ENCODE measurements at regions not wholly inside any gene's neighbourhood (a gene's known extent, or its start where the extent isn't known, plus 50 kb on each side); places are given as distances from the start of the nearest gene placed in this dataset.
"Not testable (repeated sequence)": the region's sequence is repeated elsewhere in the genome, so short reads cannot be mapped to it uniquely, and the experiment has no call there.

- Histone ChIP-seq H3K36me3 (ENCODE audit: control insufficient read depth, insufficient read depth, low read length) (no peaks in the 10 kb centered on the region), H3K9ac (ENCODE audit: low read length) (no peak overlapping the region), H3K27ac (ENCODE audit: low read depth, low read length) (no peak overlapping the region), H3K4me1 (ENCODE audit: control insufficient read depth, insufficient read depth, low read length) (no peaks in the 10 kb centered on the region), H3K27me3 (ENCODE audit: control insufficient read depth, insufficient read depth, low read length) (no peaks in the 10 kb centered on the region), H3K4me3 (ENCODE audit: low read length) (no peak overlapping the region)
Observed at GRCh38 chr14:59013672-59014298, 174.7 kb upstream of the DAAM1 start.

GRCh38 chr14:59015482-59015881 lies 173.0 kb upstream of the DAAM1 start:
- no peak overlapping the region for H3K9ac ChIP-seq (ENCODE audit: low read length)
- no peak overlapping the region for H3K27ac ChIP-seq (ENCODE audit: low read depth, low read length)
- H3K4me3 ChIP-seq (ENCODE audit: low read length) = no peak overlapping the region
- H3K36me3 ChIP-seq (ENCODE audit: control insufficient read depth, insufficient read depth, low read length) = no peaks in the 10 kb centered on the region
- H3K27me3 ChIP-seq (ENCODE audit: control insufficient read depth, insufficient read depth, low read length) = no peaks in the 10 kb centered on the region
- no peaks in the 10 kb centered on the region for H3K4me1 ChIP-seq (ENCODE audit: control insufficient read depth, insufficient read depth, low read length)

- H3K27me3 ChIP-seq (ENCODE audit: control insufficient read depth, insufficient read depth, low read length) = no peaks in the 10 kb centered on the region
- no peak overlapping the region for H3K4me3 ChIP-seq (ENCODE audit: low read length)
- no peaks in the 10 kb centered on the region for H3K36me3 ChIP-seq (ENCODE audit: control insufficient read depth, insufficient read depth, low read length)
- H3K27ac ChIP-seq (ENCODE audit: low read depth, low read length) = no peak overlapping the region
- no peak overlapping the region for H3K9ac ChIP-seq (ENCODE audit: low read length)
- no peaks in the 10 kb centered on the region for H3K4me1 ChIP-seq (ENCODE audit: control insufficient read depth, insufficient read depth, low read length)
Observed at GRCh38 chr14:59017285-59017965, 171.0 kb upstream of the DAAM1 start.

GRCh38 chr14:59018460-59018859 lies 170.0 kb upstream of the DAAM1 start:
- Histone ChIP-seq H3K9ac (ENCODE audit: low read length) (no peak overlapping the region), H3K27me3 (ENCODE audit: control insufficient read depth, insufficient read depth, low read length) (no peaks in the 10 kb centered on the region), H3K4me1 (ENCODE audit: control insufficient read depth, insufficient read depth, low read length) (no peaks in the 10 kb centered on the region), H3K36me3 (ENCODE audit: control insufficient read depth, insufficient read depth, low read length) (no peaks in the 10 kb centered on the region), H3K4me3 (ENCODE audit: low read length) (no peak overlapping the region), H3K27ac (ENCODE audit: low read depth, low read length) (no peak overlapping the region)

- no peak overlapping the region for H3K4me3 ChIP-seq (ENCODE audit: low read length)
- H3K27ac ChIP-seq (ENCODE audit: low read depth, low read length) = no peak overlapping the region
- H3K4me1 ChIP-seq (ENCODE audit: control insufficient read depth, insufficient read depth, low read length) = no peaks in the 10 kb centered on the region
- H3K36me3 ChIP-seq (ENCODE audit: control insufficient read depth, insufficient read depth, low read length) = no peaks in the 10 kb centered on the region
- H3K27me3 ChIP-seq (ENCODE audit: control insufficient read depth, insufficient read depth, low read length) = no peaks in the 10 kb centered on the region
- H3K9ac ChIP-seq (ENCODE audit: low read length) = no peak overlapping the region
Observed at GRCh38 chr14:59018978-59019377, 169.5 kb upstream of the DAAM1 start.

GRCh38 chr14:59020382-59020781 lies 168.1 kb upstream of the DAAM1 start:
- Histone ChIP-seq H3K4me3 (ENCODE audit: low read length) (no peak overlapping the region), H3K27ac (ENCODE audit: low read depth, low read length) (no peak overlapping the region), H3K27me3 (ENCODE audit: control insufficient read depth, insufficient read depth, low read length) (no peaks in the 10 kb centered on the region), H3K36me3 (ENCODE audit: control insufficient read depth, insufficient read depth, low read length) (no peaks in the 10 kb centered on the region), H3K9ac (ENCODE audit: low read length) (no peak overlapping the region), H3K4me1 (ENCODE audit: control insufficient read depth, insufficient read depth, low read length) (no peaks in the 10 kb centered on the region)

GRCh38 chr14:59022144-59022543 lies 166.3 kb upstream of the DAAM1 start:
- H3K4me3 ChIP-seq (ENCODE audit: low read length) = no peak overlapping the region
- H3K4me1 ChIP-seq (ENCODE audit: control insufficient read depth, insufficient read depth, low read length) = no peaks in the 10 kb centered on the region
- no peak overlapping the region for H3K9ac ChIP-seq (ENCODE audit: low read length)
- no peaks in the 10 kb centered on the region for H3K36me3 ChIP-seq (ENCODE audit: control insufficient read depth, insufficient read depth, low read length)
- no peaks in the 10 kb centered on the region for H3K27me3 ChIP-seq (ENCODE audit: control insufficient read depth, insufficient read depth, low read length)
- H3K27ac ChIP-seq (ENCODE audit: low read depth, low read length) = no peak overlapping the region

GRCh38 chr14:59026081-59026480 lies 162.4 kb upstream of the DAAM1 start:
- Histone ChIP-seq H3K36me3 (ENCODE audit: control insufficient read depth, insufficient read depth, low read length) (no peaks in the 10 kb centered on the region), H3K27me3 (ENCODE audit: control insufficient read depth, insufficient read depth, low read length) (no peaks in the 10 kb centered on the region), H3K4me3 (ENCODE audit: low read length) (no peak overlapping the region), H3K4me1 (ENCODE audit: control insufficient read depth, insufficient read depth, low read length) (peaks cover 4% of the 10 kb centered on the region), H3K27ac (ENCODE audit: low read depth, low read length) (no peak overlapping the region), H3K9ac (ENCODE audit: low read length) (no peak overlapping the region)

GRCh38 chr14:59026640-59027039 lies 161.8 kb upstream of the DAAM1 start:
- not testable (repeated sequence) for H3K4me1 ChIP-seq (ENCODE audit: control insufficient read depth, insufficient read depth, low read length); H3K4me3 ChIP-seq (ENCODE audit: low read length); H3K27ac ChIP-seq (ENCODE audit: low read depth, low read length); H3K27me3 ChIP-seq (ENCODE audit: control insufficient read depth, insufficient read depth, low read length); H3K36me3 ChIP-seq (ENCODE audit: control insufficient read depth, insufficient read depth, low read length); H3K9ac ChIP-seq (ENCODE audit: low read length)

- H3K9ac ChIP-seq (ENCODE audit: low read length) = no peak overlapping the region
- H3K27ac ChIP-seq (ENCODE audit: low read depth, low read length) = no peak overlapping the region
- H3K4me1 ChIP-seq (ENCODE audit: control insufficient read depth, insufficient read depth, low read length) = peaks cover 4% of the 10 kb centered on the region
- no peak overlapping the region for H3K4me3 ChIP-seq (ENCODE audit: low read length)
- no peaks in the 10 kb centered on the region for H3K36me3 ChIP-seq (ENCODE audit: control insufficient read depth, insufficient read depth, low read length)
- no peaks in the 10 kb centered on the region for H3K27me3 ChIP-seq (ENCODE audit: control insufficient read depth, insufficient read depth, low read length)
Observed at GRCh38 chr14:59028476-59029202, 159.8 kb upstream of the DAAM1 start.

GRCh38 chr14:59032826-59033225 lies 155.6 kb upstream of the DAAM1 start:
- H3K4me1 ChIP-seq (ENCODE audit: control insufficient read depth, insufficient read depth, low read length) = peaks cover 4% of the 10 kb centered on the region
- no peak overlapping the region for H3K27ac ChIP-seq (ENCODE audit: low read depth, low read length)
- H3K27me3 ChIP-seq (ENCODE audit: control insufficient read depth, insufficient read depth, low read length) = no peaks in the 10 kb centered on the region
- no peak overlapping the region for H3K4me3 ChIP-seq (ENCODE audit: low read length)
- no peaks in the 10 kb centered on the region for H3K36me3 ChIP-seq (ENCODE audit: control insufficient read depth, insufficient read depth, low read length)
- no peak overlapping the region for H3K9ac ChIP-seq (ENCODE audit: low read length)

GRCh38 chr14:59036134-59036533 lies 152.3 kb upstream of the DAAM1 start:
- Histone ChIP-seq H3K4me1 (ENCODE audit: control insufficient read depth, insufficient read depth, low read length) (no peaks in the 10 kb centered on the region), H3K4me3 (ENCODE audit: low read length) (no peak overlapping the region), H3K27me3 (ENCODE audit: control insufficient read depth, insufficient read depth, low read length) (no peaks in the 10 kb centered on the region), H3K27ac (ENCODE audit: low read depth, low read length) (no peak overlapping the region), H3K36me3 (ENCODE audit: control insufficient read depth, insufficient read depth, low read length) (no peaks in the 10 kb centered on the region), H3K9ac (ENCODE audit: low read length) (no peak overlapping the region)
